Keratinocyte (primary cell): ENCODE measurements at regions not wholly inside any gene's neighbourhood (a gene's known extent, or its start where the extent isn't known, plus 50 kb on each side); places are given as distances from the start of the nearest gene placed in this dataset.
"Not testable (repeated sequence)": the region's sequence is repeated elsewhere in the genome, so short reads cannot be mapped to it uniquely, and the experiment has no call there.

ENCODE experiments used
- DNase-seq: peaks from one replicate; pipeline ENCODE4 v3.0.0-alpha.2; 2011; ENCODE audit warnings: low read depth, missing footprints, low spot score
- FAIRE-seq: peaks from 2 replicates; lab custom pipeline; 2011; peaks lifted over from hg19 to GRCh38; lab: Jason Lieb, UNC
- H2AFZ ChIP-seq: 2 replicates; pipeline ENCODE4 v1.6.0; 2012; ENCODE audit warnings: low read length, control low read depth, inconsistent platforms; ENCODE audit not compliant: control insufficient read depth
- H3K27ac ChIP-seq: 2 replicates; pipeline ENCODE4 v1.5.1; 2011; ENCODE audit warnings: low read length; ENCODE audit not compliant: control insufficient read depth, insufficient read depth
- H3K27me3 ChIP-seq: 3 replicates; pipeline ENCODE4 v1.6.0; 2011; ENCODE audit warnings: low read length; ENCODE audit not compliant: control insufficient read depth, insufficient read depth; ENCODE audit errors: extremely low read depth
- H3K36me3 ChIP-seq, 2 experiments: 2 replicates in 1 of 2; 3 replicates in 1 of 2; pipeline ENCODE4 v1.5.1; 2011; ENCODE audit warnings: low read length in 2 of 2, mild to moderate bottlenecking in 1 of 2; ENCODE audit not compliant: control insufficient read depth in 2 of 2, insufficient read depth in 2 of 2; ENCODE audit errors: extremely low read depth in 1 of 2
- H3K4me1 ChIP-seq: 3 replicates; pipeline ENCODE4 v1.5.1; 2011; ENCODE audit warnings: low read length; ENCODE audit not compliant: control insufficient read depth, insufficient read depth; ENCODE audit errors: extremely low read depth
- H3K4me2 ChIP-seq: 3 replicates; pipeline ENCODE4 v1.6.0; 2011; ENCODE audit warnings: low read depth, low read length; ENCODE audit not compliant: control insufficient read depth, insufficient read depth; ENCODE audit errors: extremely low read depth
- H3K4me3 ChIP-seq, 3 experiments: fragments of 200-600 bp in 1 of 3; sonication (generic) in 1 of 3; 2 replicates in 2 of 3; 3 replicates in 1 of 3; pipeline ENCODE4 v1.5.1; 2011 to 2016; ENCODE audit warnings: low read length in 3 of 3, mild to moderate bottlenecking in 3 of 3, control low read depth in 2 of 3, inconsistent platforms in 1 of 3, low read depth in 1 of 3, mixed read lengths in 1 of 3, mixed run types in 1 of 3, moderate library complexity in 1 of 3; ENCODE audit not compliant: control insufficient read depth in 2 of 3, insufficient read depth in 2 of 3; ENCODE audit errors: extremely low read depth in 1 of 3
- H3K79me2 ChIP-seq: 2 replicates; pipeline ENCODE4 v1.6.0; 2012; ENCODE audit warnings: low read length; ENCODE audit not compliant: control insufficient read depth, insufficient read depth
- H3K9ac ChIP-seq: 3 replicates; pipeline ENCODE4 v1.6.0; 2011; ENCODE audit warnings: low read length; ENCODE audit not compliant: control insufficient read depth, insufficient read depth; ENCODE audit errors: extremely low read depth
- H3K9me1 ChIP-seq: 3 replicates; pipeline ENCODE4 v1.6.0; 2011; ENCODE audit warnings: low read length; ENCODE audit not compliant: control insufficient read depth, insufficient read depth; ENCODE audit errors: extremely low read depth
- H3K9me3 ChIP-seq: 2 replicates; pipeline ENCODE4 v1.5.1; 2012; ENCODE audit warnings: low read depth, low read length; ENCODE audit not compliant: control insufficient read depth
- H4K20me1 ChIP-seq: 3 replicates; pipeline ENCODE4 v1.6.0; 2011; ENCODE audit warnings: low read length; ENCODE audit not compliant: control insufficient read depth, insufficient read depth; ENCODE audit errors: extremely low read depth
- EZH2 ChIP-seq: IDR thresholded peaks from one replicate; pipeline ENCODE4 v1.6.1; 2012; ENCODE audit warnings: inconsistent platforms, mild to moderate bottlenecking, low read length, moderate library complexity
- dilution Hi-C: fragments of 300-500 bp; cut with MboI; formaldehyde crosslinking; loops from one replicate; pipeline ENCODE4 v1.7.0; 2020; ENCODE audit warnings: low sequenced_read_pairs; ENCODE audit not compliant: extremely low pct_ligation_motif_present
- TF ChIP-seq, protein P1 (sequence below), 3 experiments: IDR thresholded peaks in 1 of 3; conservative IDR thresholded peaks in 1 of 3; optimal IDR thresholded peaks in 1 of 3; 2 replicates in 2 of 3; 3 replicates in 1 of 3; pipeline versions ENCODE3 to v1.5.1; 2011; ENCODE audit warnings: low read length in 3 of 3, mild to moderate bottlenecking in 3 of 3, moderate library complexity in 2 of 3, control low read depth in 1 of 3, inconsistent platforms in 1 of 3; ENCODE audit not compliant: insufficient read depth in 2 of 3; ENCODE audit errors: extremely low read depth in 1 of 3

DNA sequence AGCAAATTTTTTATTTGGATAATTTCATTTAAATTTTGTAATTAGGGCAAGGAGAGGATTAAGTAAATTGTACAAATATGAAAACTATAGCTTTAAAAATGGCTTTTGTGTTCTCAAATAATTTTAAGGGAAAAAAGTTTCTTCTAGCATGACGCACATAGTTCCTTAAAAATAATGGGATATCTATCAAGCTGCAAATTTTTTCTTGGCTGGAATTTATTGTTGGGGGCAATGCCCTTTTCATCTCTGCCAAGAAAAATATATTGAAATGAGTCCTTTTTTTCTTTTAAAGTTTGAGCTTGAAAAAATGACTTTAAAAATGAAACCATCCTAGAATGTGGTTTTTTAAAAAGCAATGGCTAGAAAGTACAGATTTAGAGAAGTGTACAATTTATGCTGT lies 154.4 kb upstream of the UGT8 start:
- Histone ChIP-seq H3K4me2 (no peak overlapping the region), H3K27ac (no peak overlapping the region), H4K20me1 (no peaks in the 10 kb centered on the region), H3K9me3 (no peaks in the 10 kb centered on the region), H3K79me2 (no peaks in the 10 kb centered on the region), H3K36me3 (no peaks in the 10 kb centered on the region), H3K4me1 (no peaks in the 10 kb centered on the region), H3K4me3 (no peak overlapping the region), H3K27me3 (no peaks in the 10 kb centered on the region), H3K9ac (no peak overlapping the region), H2AFZ (no peak overlapping the region), H3K9me1 (no peaks in the 10 kb centered on the region)
- FAIRE-seq: no peak
- TF ChIP-seq, protein P1, sequence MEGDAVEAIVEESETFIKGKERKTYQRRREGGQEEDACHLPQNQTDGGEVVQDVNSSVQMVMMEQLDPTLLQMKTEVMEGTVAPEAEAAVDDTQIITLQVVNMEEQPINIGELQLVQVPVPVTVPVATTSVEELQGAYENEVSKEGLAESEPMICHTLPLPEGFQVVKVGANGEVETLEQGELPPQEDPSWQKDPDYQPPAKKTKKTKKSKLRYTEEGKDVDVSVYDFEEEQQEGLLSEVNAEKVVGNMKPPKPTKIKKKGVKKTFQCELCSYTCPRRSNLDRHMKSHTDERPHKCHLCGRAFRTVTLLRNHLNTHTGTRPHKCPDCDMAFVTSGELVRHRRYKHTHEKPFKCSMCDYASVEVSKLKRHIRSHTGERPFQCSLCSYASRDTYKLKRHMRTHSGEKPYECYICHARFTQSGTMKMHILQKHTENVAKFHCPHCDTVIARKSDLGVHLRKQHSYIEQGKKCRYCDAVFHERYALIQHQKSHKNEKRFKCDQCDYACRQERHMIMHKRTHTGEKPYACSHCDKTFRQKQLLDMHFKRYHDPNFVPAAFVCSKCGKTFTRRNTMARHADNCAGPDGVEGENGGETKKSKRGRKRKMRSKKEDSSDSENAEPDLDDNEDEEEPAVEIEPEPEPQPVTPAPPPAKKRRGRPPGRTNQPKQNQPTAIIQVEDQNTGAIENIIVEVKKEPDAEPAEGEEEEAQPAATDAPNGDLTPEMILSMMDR (optimal IDR thresholded peaks at IDR 0.05 in 1 of 3, IDR thresholded peaks at IDR 0.05 in 1 of 3, conservative IDR thresholded peaks at IDR 0.05 in 1 of 3; ENCODE audit: extremely low read depth in 1 of 3, insufficient read depth in 2 of 3, low read length in 3 of 3): no peak
- no peak for TF ChIP-seq EZH2
- no peak for DNase-seq
- dilution Hi-C loops: no loop called here

DNA sequence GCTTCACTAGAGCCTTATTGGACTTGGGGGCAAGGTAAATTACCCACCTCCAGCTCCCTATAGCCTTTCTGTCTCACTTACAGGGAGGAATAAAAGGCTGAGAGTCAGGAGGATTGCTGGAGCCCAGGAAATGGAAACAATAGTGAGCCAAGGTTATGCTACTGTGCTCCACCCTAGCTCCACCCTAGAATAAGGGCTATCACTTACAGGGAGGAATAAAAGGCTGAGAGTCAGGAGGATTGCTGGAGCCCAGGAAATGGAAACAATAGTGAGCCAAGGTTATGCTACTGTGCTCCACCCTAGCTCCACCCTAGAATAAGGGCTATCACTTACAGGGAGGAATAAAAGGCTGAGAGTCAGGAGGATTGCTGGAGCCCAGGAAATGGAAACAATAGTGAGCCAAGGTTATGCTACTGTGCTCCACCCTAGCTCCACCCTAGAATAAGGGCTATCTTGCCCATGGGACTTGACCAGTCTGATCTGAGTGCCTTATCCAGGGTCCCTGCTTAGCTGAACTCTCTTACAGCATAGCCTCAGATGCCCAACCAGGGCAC lies 150.6 kb upstream of the UGT8 start:
- H3K79me2 ChIP-seq, H2AFZ ChIP-seq, H3K9ac ChIP-seq, H3K4me2 ChIP-seq, dilution Hi-C loops, H3K36me3 ChIP-seq, H3K27ac ChIP-seq, FAIRE-seq, H3K9me1 ChIP-seq, H3K27me3 ChIP-seq, H3K9me3 ChIP-seq, H4K20me1 ChIP-seq, H3K4me3 ChIP-seq, DNase-seq, H3K4me1 ChIP-seq: not testable (repeated sequence)

DNA sequence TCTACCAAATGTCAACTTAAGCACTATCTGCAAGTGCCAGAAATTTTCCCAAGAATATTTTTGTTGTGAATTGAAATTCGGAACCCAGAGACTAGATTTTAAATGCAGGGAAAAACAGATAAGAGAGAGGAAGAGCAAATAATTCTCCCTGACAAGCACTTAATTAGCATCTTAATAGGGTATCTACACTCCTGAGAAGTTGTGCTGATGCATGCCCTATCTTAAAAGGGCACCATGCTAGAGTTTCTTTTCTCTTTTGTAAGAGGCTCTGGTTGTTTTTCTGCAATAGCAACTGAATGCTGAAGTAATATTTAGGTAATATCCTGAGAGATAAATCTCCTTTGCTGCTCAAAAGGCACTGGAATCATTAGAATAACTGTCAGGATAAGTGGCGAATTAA lies 139.9 kb upstream of the UGT8 start:
- no peak overlapping the region for H3K9ac ChIP-seq
- dilution Hi-C loops: no loop called here
- no peaks in the 10 kb centered on the region for H3K4me1 ChIP-seq
- no peaks in the 10 kb centered on the region for H3K36me3 ChIP-seq
- H3K9me3 ChIP-seq: no peaks in the 10 kb centered on the region
- no peak for DNase-seq
- H3K27ac ChIP-seq: no peak overlapping the region
- no peak overlapping the region for H3K4me2 ChIP-seq
- no peak overlapping the region for H3K4me3 ChIP-seq
- TF ChIP-seq EZH2: no peak
- TF ChIP-seq, protein P1 (optimal IDR thresholded peaks at IDR 0.05 in 1 of 3, IDR thresholded peaks at IDR 0.05 in 1 of 3, conservative IDR thresholded peaks at IDR 0.05 in 1 of 3; ENCODE audit: extremely low read depth in 1 of 3, insufficient read depth in 2 of 3, low read length in 3 of 3): no peak
- no peak overlapping the region for H2AFZ ChIP-seq
- no peaks in the 10 kb centered on the region for H3K27me3 ChIP-seq
- H3K79me2 ChIP-seq: no peaks in the 10 kb centered on the region
- no peak for FAIRE-seq
- no peaks in the 10 kb centered on the region for H4K20me1 ChIP-seq
- no peaks in the 10 kb centered on the region for H3K9me1 ChIP-seq
